Chondrocyte (in vitro differentiated cells): ENCODE measurements at regions not wholly inside any gene's neighbourhood (a gene's known extent, or its start where the extent isn't known, plus 50 kb on each side); places are given as distances from the start of the nearest gene placed in this dataset.

Experiments used
- DNase-seq: peaks from one replicate; pipeline ENCODE4 v3.0.0; 2021; ENCODE audit warnings: mixed read lengths, low spot score
- H3K27ac Mint-ChIP-seq: one replicate; pipeline ENCODE4 v1.8.0; 2021; ENCODE audit warnings: mild to moderate bottlenecking, moderate library complexity, mixed read lengths; ENCODE audit not compliant: unreplicated experiment
- H3K27me3 Mint-ChIP-seq: 2 replicates; pipeline ENCODE4 v1.8.0; 2021; ENCODE audit warnings: low read depth, mixed read lengths
- H3K36me3 Mint-ChIP-seq: 2 replicates; pipeline ENCODE4 v1.8.0; 2021; ENCODE audit warnings: low read depth, mixed read lengths
- H3K4me1 Mint-ChIP-seq: 2 replicates; pipeline ENCODE4 v1.8.0; 2021; ENCODE audit warnings: low read depth, mild to moderate bottlenecking, mixed read lengths
- H3K4me3 Mint-ChIP-seq: one replicate; pipeline ENCODE4 v1.8.0; 2021; ENCODE audit warnings: mild to moderate bottlenecking, moderate library complexity, mixed read lengths; ENCODE audit not compliant: unreplicated experiment
- H3K9me3 Mint-ChIP-seq: 2 replicates; pipeline ENCODE4 v1.8.0; 2021; ENCODE audit warnings: low read depth, mixed read lengths
- CTCF ChIP-seq: fragments of 200-600 bp; sonication (generic); IDR thresholded peaks from 2 replicates; pipeline ENCODE4 v1.5.0; 2021; ENCODE audit warnings: antibody characterized with exemption, mild to moderate bottlenecking, moderate library complexity

- Mint-ChIP-seq H3K9me3 (peaks cover 7% of the 10 kb centered on the region), H3K4me1 (no peaks in the 10 kb centered on the region), H3K4me3 (no peak overlapping the region), H3K36me3 (no peaks in the 10 kb centered on the region), H3K27me3 (peaks cover 11% of the 10 kb centered on the region), H3K27ac (no peak overlapping the region)
- DNase-seq: no peak
- no peak for TF ChIP-seq CTCF
Observed at GRCh38 chr10:129365767-129366402, 101.2 kb upstream of the MGMT start.

GRCh38 chr10:129366450-129366849, 100.6 kb upstream of the MGMT start:
- peaks cover 7% of the 10 kb centered on the region for H3K9me3 Mint-ChIP-seq
- DNase-seq: no peak
- no peaks in the 10 kb centered on the region for H3K4me1 Mint-ChIP-seq
- no peak for TF ChIP-seq CTCF
- H3K36me3 Mint-ChIP-seq: no peaks in the 10 kb centered on the region
- no peak overlapping the region for H3K4me3 Mint-ChIP-seq
- H3K27ac Mint-ChIP-seq: no peak overlapping the region
- peaks cover 13% of the 10 kb centered on the region for H3K27me3 Mint-ChIP-seq

GRCh38 chr10:129369566-129369965, 97.5 kb upstream of the MGMT start:
- DNase-seq: no peak
- H3K9me3 Mint-ChIP-seq: peaks cover 2% of the 10 kb centered on the region
- H3K36me3 Mint-ChIP-seq: no peaks in the 10 kb centered on the region
- no peaks in the 10 kb centered on the region for H3K4me1 Mint-ChIP-seq
- peaks cover 6% of the 10 kb centered on the region for H3K27me3 Mint-ChIP-seq
- no peak for TF ChIP-seq CTCF
- H3K27ac Mint-ChIP-seq: no peak overlapping the region
- no peak overlapping the region for H3K4me3 Mint-ChIP-seq

GRCh38 chr10:129371541-129371940, 95.5 kb upstream of the MGMT start:
- Mint-ChIP-seq H3K4me1 (no peaks in the 10 kb centered on the region), H3K9me3 (peaks cover 2% of the 10 kb centered on the region), H3K27me3 (peaks cover 6% of the 10 kb centered on the region), H3K27ac (no peak overlapping the region), H3K4me3 (no peak overlapping the region), H3K36me3 (no peaks in the 10 kb centered on the region)
- DNase-seq: no peak
- TF ChIP-seq CTCF: no peak

GRCh38 chr10:129372172-129372571, 94.9 kb upstream of the MGMT start:
- TF ChIP-seq CTCF: no peak
- DNase-seq: no peak
- Mint-ChIP-seq H3K36me3 (no peaks in the 10 kb centered on the region), H3K4me3 (no peak overlapping the region), H3K27ac (no peak overlapping the region), H3K27me3 (peaks cover 6% of the 10 kb centered on the region), H3K9me3 (no peaks in the 10 kb centered on the region), H3K4me1 (no peaks in the 10 kb centered on the region)
